ENCODE measurements at regions not wholly inside any gene's neighbourhood (a gene's known extent, or its start where the extent isn't known, plus 50 kb on each side); places are given as distances from the start of the nearest gene placed in this dataset.

GRCh38 chr2:139773720-139774277 lies 993.6 kb upstream of the NXPH2 start:
- intact Hi-C loops (cut with micrococcal nuclease): no loop called here
- CTCF ChIA-PET: no interaction called here
- Mint-ChIP-seq H3K9me3 (peaks cover 8% of the 10 kb centered on the region), H3K27me3 (ENCODE audit: low read depth) (no peaks in the 10 kb centered on the region), H3K36me3 (ENCODE audit: low read depth) (no peaks in the 10 kb centered on the region), H3K27ac (no peak overlapping the region), H3K4me1 (ENCODE audit: low read depth) (no peaks in the 10 kb centered on the region), H3K4me3 (no peak overlapping the region)
- no peak for DNase-seq

GRCh38 chr2:139769633-139770032 lies 989.4 kb upstream of the NXPH2 start:
- Mint-ChIP-seq H3K4me3 (no peak overlapping the region), H3K9me3 (peaks cover 4% of the 10 kb centered on the region), H3K36me3 (ENCODE audit: low read depth) (no peaks in the 10 kb centered on the region), H3K4me1 (ENCODE audit: low read depth) (no peaks in the 10 kb centered on the region), H3K27me3 (ENCODE audit: low read depth) (no peaks in the 10 kb centered on the region), H3K27ac (no peak overlapping the region)
- CTCF ChIA-PET: no interaction called here
- no peak for DNase-seq
- intact Hi-C loops (cut with micrococcal nuclease): no loop called here

- CTCF ChIA-PET: no interaction called here
Measured at GRCh38 chr2:139763705-139764104, 983.5 kb upstream of the NXPH2 start.

GRCh38 chr2:139759000-139759505 lies 978.9 kb upstream of the NXPH2 start:
- CTCF ChIA-PET: no interaction called here
- H3K9me3 Mint-ChIP-seq: peaks cover 21% of the 10 kb centered on the region
- no peak overlapping the region for H3K27ac Mint-ChIP-seq
- no peak overlapping the region for H3K4me3 Mint-ChIP-seq
- no peak for DNase-seq
- intact Hi-C loops (cut with micrococcal nuclease): no loop called here
- no peaks in the 10 kb centered on the region for H3K27me3 Mint-ChIP-seq (ENCODE audit: low read depth)
- no peaks in the 10 kb centered on the region for H3K4me1 Mint-ChIP-seq (ENCODE audit: low read depth)
- H3K36me3 Mint-ChIP-seq (ENCODE audit: low read depth): no peaks in the 10 kb centered on the region

More at GRCh38 chr2:139763705-139764104, 983.5 kb upstream of the NXPH2 start:
- Mint-ChIP-seq H3K9me3 (peaks cover 6% of the 10 kb centered on the region), H3K4me3 (no peak overlapping the region), H3K27me3 (ENCODE audit: low read depth) (no peaks in the 10 kb centered on the region), H3K4me1 (ENCODE audit: low read depth) (no peaks in the 10 kb centered on the region), H3K36me3 (ENCODE audit: low read depth) (no peaks in the 10 kb centered on the region), H3K27ac (no peak overlapping the region)
- DNase-seq: no peak
- intact Hi-C loops (cut with micrococcal nuclease): no loop called here

GRCh38 chr2:139746901-139747300 lies 966.7 kb upstream of the NXPH2 start:
- H3K27ac Mint-ChIP-seq: no peak overlapping the region
- H3K36me3 Mint-ChIP-seq (ENCODE audit: low read depth): no peaks in the 10 kb centered on the region
- no peaks in the 10 kb centered on the region for H3K4me1 Mint-ChIP-seq (ENCODE audit: low read depth)
- no peak overlapping the region for H3K4me3 Mint-ChIP-seq
- DNase-seq: no peak
- H3K27me3 Mint-ChIP-seq (ENCODE audit: low read depth): no peaks in the 10 kb centered on the region
- CTCF ChIA-PET: no interaction called here
- H3K9me3 Mint-ChIP-seq: peaks cover 17% of the 10 kb centered on the region
- intact Hi-C loops (cut with micrococcal nuclease): no loop called here

- Mint-ChIP-seq H3K36me3 (ENCODE audit: low read depth) (no peaks in the 10 kb centered on the region), H3K27me3 (ENCODE audit: low read depth) (no peaks in the 10 kb centered on the region), H3K27ac (no peak overlapping the region), H3K4me1 (ENCODE audit: low read depth) (no peaks in the 10 kb centered on the region), H3K4me3 (no peak overlapping the region), H3K9me3 (peaks cover 13% of the 10 kb centered on the region)
- CTCF ChIA-PET: no interaction called here
- intact Hi-C loops (cut with micrococcal nuclease): no loop called here
- no peak for DNase-seq
Measured at GRCh38 chr2:139744273-139744672, 964.1 kb upstream of the NXPH2 start.

GRCh38 chr2:139742216-139743172 lies 962.3 kb upstream of the NXPH2 start:
- H3K9me3 Mint-ChIP-seq: peaks cover 10% of the 10 kb centered on the region
- H3K27me3 Mint-ChIP-seq (ENCODE audit: low read depth): no peaks in the 10 kb centered on the region
- no peaks in the 10 kb centered on the region for H3K36me3 Mint-ChIP-seq (ENCODE audit: low read depth)
- H3K4me3 Mint-ChIP-seq: no peak overlapping the region
- CTCF ChIA-PET: no interaction called here
- H3K4me1 Mint-ChIP-seq (ENCODE audit: low read depth): no peaks in the 10 kb centered on the region
- H3K27ac Mint-ChIP-seq: no peak overlapping the region
- intact Hi-C loops (cut with micrococcal nuclease): no loop called here
- no peak for DNase-seq

GRCh38 chr2:139737659-139738058 lies 957.5 kb upstream of the NXPH2 start:
- DNase-seq: no peak
- intact Hi-C loops (cut with micrococcal nuclease): no loop called here
- Mint-ChIP-seq H3K9me3 (peaks cover 5% of the 10 kb centered on the region), H3K27me3 (ENCODE audit: low read depth) (no peaks in the 10 kb centered on the region), H3K36me3 (ENCODE audit: low read depth) (no peaks in the 10 kb centered on the region), H3K27ac (no peak overlapping the region), H3K4me3 (no peak overlapping the region), H3K4me1 (ENCODE audit: low read depth) (no peaks in the 10 kb centered on the region)
- CTCF ChIA-PET: no interaction called here

- H3K9me3 Mint-ChIP-seq: no peaks in the 10 kb centered on the region
Measured at GRCh38 chr2:139730197-139730596, 950.0 kb upstream of the NXPH2 start.

GRCh38 chr2:139721411-139721995 lies 941.3 kb upstream of the NXPH2 start:
- CTCF ChIA-PET: no interaction called here
- no peaks in the 10 kb centered on the region for H3K4me1 Mint-ChIP-seq (ENCODE audit: low read depth)
- H3K4me3 Mint-ChIP-seq: no peak overlapping the region
- intact Hi-C loops (cut with micrococcal nuclease): no loop called here
- no peak overlapping the region for H3K27ac Mint-ChIP-seq
- H3K27me3 Mint-ChIP-seq (ENCODE audit: low read depth): no peaks in the 10 kb centered on the region
- H3K36me3 Mint-ChIP-seq (ENCODE audit: low read depth): no peaks in the 10 kb centered on the region
- DNase-seq: no peak
- peaks cover 7% of the 10 kb centered on the region for H3K9me3 Mint-ChIP-seq

More at GRCh38 chr2:139730197-139730596, 950.0 kb upstream of the NXPH2 start:
- H3K36me3 Mint-ChIP-seq (ENCODE audit: low read depth): no peaks in the 10 kb centered on the region
- H3K27me3 Mint-ChIP-seq (ENCODE audit: low read depth): no peaks in the 10 kb centered on the region
- intact Hi-C loops (cut with micrococcal nuclease): no loop called here
- no peak for DNase-seq
- H3K27ac Mint-ChIP-seq: no peak overlapping the region
- H3K4me3 Mint-ChIP-seq: no peak overlapping the region
- CTCF ChIA-PET: no interaction called here
- H3K4me1 Mint-ChIP-seq (ENCODE audit: low read depth): no peaks in the 10 kb centered on the region

GRCh38 chr2:139720056-139720455 lies 939.9 kb upstream of the NXPH2 start:
- H3K27ac Mint-ChIP-seq: no peak overlapping the region
- DNase-seq: no peak
- peaks cover 8% of the 10 kb centered on the region for H3K9me3 Mint-ChIP-seq
- no peak overlapping the region for H3K4me3 Mint-ChIP-seq
- H3K27me3 Mint-ChIP-seq (ENCODE audit: low read depth): no peaks in the 10 kb centered on the region
- intact Hi-C loops (cut with micrococcal nuclease): no loop called here
- CTCF ChIA-PET: interaction anchor here (0.6 kb wide), 1 partner anchor 675 kb away, joined by 3 read pairs; no protein-coding TSS in a partner anchor
- no peaks in the 10 kb centered on the region for H3K36me3 Mint-ChIP-seq (ENCODE audit: low read depth)
- H3K4me1 Mint-ChIP-seq (ENCODE audit: low read depth): no peaks in the 10 kb centered on the region

- H3K4me1 Mint-ChIP-seq (ENCODE audit: low read depth): no peaks in the 10 kb centered on the region
Measured at GRCh38 chr2:139704606-139705005, 924.4 kb upstream of the NXPH2 start.

More at GRCh38 chr2:139704606-139705005, 924.4 kb upstream of the NXPH2 start:
- Mint-ChIP-seq H3K27ac (no peak overlapping the region), H3K4me3 (no peak overlapping the region), H3K27me3 (ENCODE audit: low read depth) (no peaks in the 10 kb centered on the region), H3K36me3 (ENCODE audit: low read depth) (no peaks in the 10 kb centered on the region), H3K9me3 (peaks cover 2% of the 10 kb centered on the region)
- no peak for DNase-seq
- CTCF ChIA-PET: no interaction called here
- intact Hi-C loops (cut with micrococcal nuclease): no loop called here
